ENCODE measurements at regions not wholly inside any gene's neighbourhood (a gene's known extent, or its start where the extent isn't known, plus 50 kb on each side); places are given as distances from the start of the nearest gene placed in this dataset.

- TF ChIP-seq CTCF (IDR thresholded peaks at IDR 0.05): no peak
- ATAC-seq (ENCODE audit: low FRiP score) (no peak), DNase-seq (ENCODE audit: low spot score) (no peak)
Observed at GRCh38 chr17:73800893-73801292, 156.6 kb upstream of the SDK2 start.

GRCh38 chr17:73801455-73802100 is 157.3 kb upstream of the SDK2 start:
- DNase-seq (ENCODE audit: low spot score) (no peak), ATAC-seq (ENCODE audit: low FRiP score) (no peak)
- TF ChIP-seq CTCF (IDR thresholded peaks at IDR 0.05): no peak

- ATAC-seq (ENCODE audit: low FRiP score): no peak
- TF ChIP-seq CTCF (IDR thresholded peaks at IDR 0.05): no peak
- DNase-seq (ENCODE audit: low spot score): no peak
Observed at GRCh38 chr17:73802314-73802713, 158.1 kb upstream of the SDK2 start.

GRCh38 chr17:73802871-73803270 is 158.6 kb upstream of the SDK2 start:
- TF ChIP-seq CTCF (IDR thresholded peaks at IDR 0.05): no peak
- ATAC-seq (ENCODE audit: low FRiP score) (no peak), DNase-seq (ENCODE audit: low spot score) (no peak)

- DNase-seq (ENCODE audit: low spot score): no peak
- no peak for TF ChIP-seq CTCF (IDR thresholded peaks at IDR 0.05)
- no peak for ATAC-seq (ENCODE audit: low FRiP score)
Observed at GRCh38 chr17:73803964-73804435, 159.8 kb upstream of the SDK2 start.

GRCh38 chr17:73806768-73807167 is 162.5 kb upstream of the SDK2 start:
- ATAC-seq (ENCODE audit: low FRiP score) (no peak), DNase-seq (ENCODE audit: low spot score) (no peak)

More at GRCh38 chr17:73806768-73807167, 162.5 kb upstream of the SDK2 start:
- no peak for TF ChIP-seq CTCF (IDR thresholded peaks at IDR 0.05)

All from omental fat pad (tissue), 3 donors.